HL-60 (cell line): ENCODE measurements at regions not wholly inside any gene's neighbourhood (a gene's known extent, or its start where the extent isn't known, plus 50 kb on each side); places are given as distances from the start of the nearest gene placed in this dataset.

ENCODE experiments used
- GABPA ChIP-seq: IDR thresholded peaks from 2 replicates; pipeline ENCODE4 v1.6.1; 2012; ENCODE audit warnings: low read depth
- POLR2AphosphoS5 ChIP-seq: IDR thresholded peaks from 2 replicates; pipeline ENCODE4 v1.6.1; 2012; ENCODE audit warnings: low read depth
- SPI1 ChIP-seq: IDR thresholded peaks from 2 replicates; pipeline ENCODE4 v1.6.1; 2012; ENCODE audit warnings: low read depth, mild to moderate bottlenecking, borderline replicate concordance
- TF ChIP-seq, protein P1 (sequence below): IDR thresholded peaks from 2 replicates; pipeline ENCODE4 v1.6.1; 2012; ENCODE audit warnings: low read depth; ENCODE audit not compliant: insufficient replicate concordance
- TF ChIP-seq, protein P2 (sequence below): IDR thresholded peaks from one replicate; pipeline ENCODE4 v1.5.1; 2011; ENCODE audit warnings: low read length, control low read depth, inconsistent platforms; ENCODE audit not compliant: insufficient read depth

- TF ChIP-seq POLR2AphosphoS5 (no peak), GABPA (no peak), SPI1 (no peak)
- TF ChIP-seq, protein P1, sequence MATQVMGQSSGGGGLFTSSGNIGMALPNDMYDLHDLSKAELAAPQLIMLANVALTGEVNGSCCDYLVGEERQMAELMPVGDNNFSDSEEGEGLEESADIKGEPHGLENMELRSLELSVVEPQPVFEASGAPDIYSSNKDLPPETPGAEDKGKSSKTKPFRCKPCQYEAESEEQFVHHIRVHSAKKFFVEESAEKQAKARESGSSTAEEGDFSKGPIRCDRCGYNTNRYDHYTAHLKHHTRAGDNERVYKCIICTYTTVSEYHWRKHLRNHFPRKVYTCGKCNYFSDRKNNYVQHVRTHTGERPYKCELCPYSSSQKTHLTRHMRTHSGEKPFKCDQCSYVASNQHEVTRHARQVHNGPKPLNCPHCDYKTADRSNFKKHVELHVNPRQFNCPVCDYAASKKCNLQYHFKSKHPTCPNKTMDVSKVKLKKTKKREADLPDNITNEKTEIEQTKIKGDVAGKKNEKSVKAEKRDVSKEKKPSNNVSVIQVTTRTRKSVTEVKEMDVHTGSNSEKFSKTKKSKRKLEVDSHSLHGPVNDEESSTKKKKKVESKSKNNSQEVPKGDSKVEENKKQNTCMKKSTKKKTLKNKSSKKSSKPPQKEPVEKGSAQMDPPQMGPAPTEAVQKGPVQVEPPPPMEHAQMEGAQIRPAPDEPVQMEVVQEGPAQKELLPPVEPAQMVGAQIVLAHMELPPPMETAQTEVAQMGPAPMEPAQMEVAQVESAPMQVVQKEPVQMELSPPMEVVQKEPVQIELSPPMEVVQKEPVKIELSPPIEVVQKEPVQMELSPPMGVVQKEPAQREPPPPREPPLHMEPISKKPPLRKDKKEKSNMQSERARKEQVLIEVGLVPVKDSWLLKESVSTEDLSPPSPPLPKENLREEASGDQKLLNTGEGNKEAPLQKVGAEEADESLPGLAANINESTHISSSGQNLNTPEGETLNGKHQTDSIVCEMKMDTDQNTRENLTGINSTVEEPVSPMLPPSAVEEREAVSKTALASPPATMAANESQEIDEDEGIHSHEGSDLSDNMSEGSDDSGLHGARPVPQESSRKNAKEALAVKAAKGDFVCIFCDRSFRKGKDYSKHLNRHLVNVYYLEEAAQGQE, result no peak
- TF ChIP-seq, protein P2, sequence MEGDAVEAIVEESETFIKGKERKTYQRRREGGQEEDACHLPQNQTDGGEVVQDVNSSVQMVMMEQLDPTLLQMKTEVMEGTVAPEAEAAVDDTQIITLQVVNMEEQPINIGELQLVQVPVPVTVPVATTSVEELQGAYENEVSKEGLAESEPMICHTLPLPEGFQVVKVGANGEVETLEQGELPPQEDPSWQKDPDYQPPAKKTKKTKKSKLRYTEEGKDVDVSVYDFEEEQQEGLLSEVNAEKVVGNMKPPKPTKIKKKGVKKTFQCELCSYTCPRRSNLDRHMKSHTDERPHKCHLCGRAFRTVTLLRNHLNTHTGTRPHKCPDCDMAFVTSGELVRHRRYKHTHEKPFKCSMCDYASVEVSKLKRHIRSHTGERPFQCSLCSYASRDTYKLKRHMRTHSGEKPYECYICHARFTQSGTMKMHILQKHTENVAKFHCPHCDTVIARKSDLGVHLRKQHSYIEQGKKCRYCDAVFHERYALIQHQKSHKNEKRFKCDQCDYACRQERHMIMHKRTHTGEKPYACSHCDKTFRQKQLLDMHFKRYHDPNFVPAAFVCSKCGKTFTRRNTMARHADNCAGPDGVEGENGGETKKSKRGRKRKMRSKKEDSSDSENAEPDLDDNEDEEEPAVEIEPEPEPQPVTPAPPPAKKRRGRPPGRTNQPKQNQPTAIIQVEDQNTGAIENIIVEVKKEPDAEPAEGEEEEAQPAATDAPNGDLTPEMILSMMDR, result no peak
Measured at GRCh38 chrX:53831662-53832635, 145.4 kb upstream of the HUWE1 start.
